Fibroblast of skin of back (primary cell): ENCODE measurements at regions not wholly inside any gene's neighbourhood (a gene's known extent, or its start where the extent isn't known, plus 50 kb on each side); places are given as distances from the start of the nearest gene placed in this dataset.
"Not testable (repeated sequence)": the region's sequence is repeated elsewhere in the genome, so short reads cannot be mapped to it uniquely, and the experiment has no call there.

ENCODE experiments used
- DNase-seq: peaks from one replicate; pipeline ENCODE4 v3.0.0-alpha.2; 2013

DNA sequence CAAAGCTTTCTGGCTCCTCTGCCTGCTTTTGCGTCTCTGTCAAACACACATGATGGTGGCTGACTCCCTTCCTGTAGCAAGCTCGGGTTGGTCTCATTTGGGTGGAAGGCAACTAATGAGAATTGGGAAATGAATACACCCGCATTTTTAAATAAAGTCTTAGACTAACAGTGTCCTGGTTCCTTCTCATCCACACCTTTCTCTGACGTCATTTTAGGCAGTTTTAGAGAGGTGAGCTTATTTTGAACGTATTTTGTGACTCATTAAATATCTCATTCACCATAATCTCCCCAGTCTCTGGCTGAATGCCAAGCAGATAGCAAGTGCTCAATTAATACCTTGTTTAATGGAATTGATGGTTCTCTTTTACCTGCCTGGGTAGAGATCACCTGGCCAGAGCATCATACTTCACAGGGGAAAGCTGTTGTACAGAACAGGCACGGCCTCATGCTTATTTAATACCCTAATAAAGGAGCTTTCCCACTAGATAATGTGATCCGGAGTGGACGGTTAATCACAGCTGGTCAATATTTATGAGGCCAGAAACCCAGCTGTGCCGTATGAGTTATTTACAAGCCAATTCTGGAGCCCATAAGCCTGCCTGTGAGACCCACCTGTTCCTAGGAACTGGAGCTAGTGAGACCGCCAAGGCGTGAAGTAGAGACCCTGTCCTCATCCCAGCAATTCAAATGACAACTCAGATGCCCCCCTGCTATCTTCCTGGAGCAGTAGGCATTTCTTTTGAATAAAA lies 149.7 kb upstream of the PROK2 start:
- no peak for DNase-seq

DNA sequence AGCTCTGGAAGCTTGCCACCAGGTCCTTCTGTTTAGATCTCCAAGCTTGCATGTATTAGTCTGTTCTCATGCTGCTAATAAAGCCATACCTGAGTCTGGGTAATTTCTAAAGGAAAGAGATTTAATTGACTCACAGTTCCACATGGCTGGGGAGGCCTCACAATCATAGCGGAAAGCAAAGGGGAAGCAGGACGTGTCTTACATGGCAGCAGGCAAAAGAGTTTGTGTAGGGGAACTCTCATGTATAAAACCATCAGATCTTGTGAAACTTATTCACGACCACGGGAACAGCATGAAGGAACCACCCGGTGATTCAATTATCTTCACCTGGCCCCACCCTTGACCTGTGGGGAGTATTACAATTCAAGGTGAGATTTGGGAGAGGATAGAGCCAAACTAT lies 147.0 kb upstream of the PROK2 start:
- DNase-seq: no peak

GRCh38 chr3:71930056-71930991 lies 145.4 kb upstream of the PROK2 start:
- DNase-seq: peak; percentile 58

DNA sequence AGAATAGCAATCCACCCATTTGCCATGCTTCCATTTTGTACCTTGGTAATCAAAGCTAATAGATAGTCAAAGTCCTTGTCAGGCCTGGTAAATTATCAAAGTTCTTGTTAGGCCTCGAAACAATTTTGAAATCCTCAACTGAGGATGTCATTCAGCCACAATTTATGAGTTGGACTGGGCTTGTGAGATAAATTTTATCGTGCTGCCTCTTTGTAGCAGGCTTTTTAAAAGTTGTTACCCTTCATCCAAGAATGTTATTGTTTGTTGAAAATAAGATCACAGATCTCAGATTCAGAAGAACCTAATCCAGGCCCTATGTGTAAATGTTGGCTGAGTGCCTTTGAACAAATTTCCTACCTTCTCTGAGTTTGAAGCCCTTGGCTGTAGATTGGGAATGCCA lies 143.3 kb upstream of the PROK2 start:
- no peak for DNase-seq

DNA sequence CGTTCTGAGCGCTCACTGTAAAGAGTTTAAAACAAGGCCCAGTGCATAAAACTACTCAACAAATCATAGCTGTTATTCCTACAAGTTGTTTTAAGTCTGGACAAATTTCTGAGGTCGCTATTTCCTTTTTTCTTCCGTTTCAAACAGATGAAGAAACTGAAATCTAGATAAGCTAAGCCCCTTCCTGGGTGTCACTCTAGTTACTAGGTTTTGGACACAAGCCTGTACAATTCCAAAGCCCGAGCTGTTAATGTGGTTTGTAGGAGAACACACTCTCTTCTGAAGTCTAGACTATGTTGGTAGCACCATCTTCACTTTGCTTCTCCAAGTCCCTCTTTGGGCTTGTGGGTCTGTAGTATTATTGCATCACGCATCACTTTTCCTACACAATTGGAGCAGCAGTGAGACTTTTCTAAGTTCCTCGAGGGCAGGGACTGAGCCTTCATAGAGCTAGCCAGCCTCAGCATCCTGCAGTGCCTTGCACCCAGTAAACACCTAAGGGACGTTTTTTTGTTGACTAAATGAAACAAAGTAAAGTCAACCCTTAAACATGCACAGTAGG lies 142.6 kb upstream of the PROK2 start:
- no peak for DNase-seq

DNA sequence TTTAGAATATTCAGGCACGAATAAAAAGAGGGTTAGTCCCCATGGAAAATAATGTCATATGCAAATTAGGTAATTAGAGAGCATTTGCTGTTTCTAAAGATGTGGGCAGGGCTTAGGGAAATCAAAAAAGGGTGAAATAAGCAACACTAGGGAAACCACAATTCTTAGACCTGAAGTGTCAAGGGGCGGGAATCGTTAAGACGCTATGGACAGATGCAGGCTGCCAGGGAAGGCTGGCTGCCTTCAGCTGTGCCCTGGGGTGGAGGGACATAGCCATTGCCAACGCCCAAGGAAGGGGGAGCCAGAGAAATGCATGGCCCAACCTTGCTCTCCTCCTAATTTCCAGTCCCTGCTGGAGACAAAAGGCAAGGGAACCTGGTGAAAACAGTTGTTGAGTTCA lies 141.7 kb upstream of the PROK2 start:
- no peak for DNase-seq

GRCh38 chr3:71926262-71926600 lies 141.3 kb upstream of the PROK2 start:
- DNase-seq: no peak

GRCh38 chr3:71925511-71926261 lies 140.7 kb upstream of the PROK2 start:
- not testable (repeated sequence) for DNase-seq

DNA sequence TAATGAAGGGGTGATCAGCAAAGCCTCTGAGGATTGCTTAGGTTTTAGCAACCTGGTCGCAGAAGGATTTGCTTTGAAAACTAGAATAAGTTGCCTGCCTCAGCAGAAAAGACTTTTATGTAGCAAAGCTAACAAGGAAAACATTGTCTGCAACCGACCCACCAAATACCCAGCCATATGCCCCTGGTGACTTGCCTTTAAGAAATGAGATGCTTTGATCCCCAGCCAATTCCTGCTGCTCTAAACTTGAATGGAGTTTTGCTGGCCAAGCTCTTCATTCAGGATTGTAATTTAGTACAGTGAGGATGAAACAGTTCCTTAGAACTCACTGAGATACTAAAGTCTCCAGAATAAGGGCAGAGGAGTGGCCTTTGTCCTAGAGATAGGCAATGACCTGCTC lies 139.8 kb upstream of the PROK2 start:
- no peak for DNase-seq

DNA sequence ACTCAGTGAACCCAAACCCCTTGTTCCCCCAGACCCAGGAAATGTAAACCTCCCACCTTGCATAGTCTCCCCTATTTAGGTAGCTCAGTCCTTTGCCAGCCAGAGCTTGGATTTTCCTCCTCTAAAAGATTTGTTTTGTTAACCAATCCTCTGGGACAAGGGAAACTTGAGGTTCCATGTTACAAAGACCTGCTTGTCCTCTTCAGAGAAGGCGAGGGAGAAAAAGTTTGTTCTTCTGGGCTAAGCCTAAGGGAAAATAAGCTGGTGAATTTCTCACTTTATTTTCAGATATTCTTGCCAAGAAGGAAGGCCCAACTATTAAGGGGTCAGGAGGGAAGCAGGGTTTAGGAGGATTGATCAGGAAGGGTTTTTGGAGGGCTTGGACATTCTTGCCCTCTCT lies 136.1 kb upstream of the PROK2 start:
- no peak for DNase-seq

DNA sequence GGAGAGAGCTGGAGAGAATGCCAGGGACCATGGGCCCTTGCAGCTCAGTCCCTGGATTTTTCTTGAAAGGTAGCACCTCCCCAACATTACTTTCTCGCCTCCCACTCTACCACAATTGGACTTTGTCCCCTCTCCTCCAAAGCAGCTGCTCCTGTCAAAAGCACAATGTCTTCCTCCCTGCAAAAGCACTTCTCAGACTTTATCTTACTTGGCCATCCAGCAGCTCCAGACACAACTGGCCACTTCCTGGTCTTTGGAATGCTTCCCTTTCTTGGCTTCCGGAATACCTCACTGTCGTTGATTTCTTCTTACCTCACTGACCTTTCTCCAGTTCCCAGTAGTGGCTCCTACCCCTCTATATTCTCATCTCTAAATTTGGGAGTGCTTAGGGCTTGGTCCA lies 134.6 kb upstream of the PROK2 start:
- no peak for DNase-seq

GRCh38 chr3:71917545-71917944 lies 132.6 kb upstream of the PROK2 start:
- DNase-seq: no peak

DNA sequence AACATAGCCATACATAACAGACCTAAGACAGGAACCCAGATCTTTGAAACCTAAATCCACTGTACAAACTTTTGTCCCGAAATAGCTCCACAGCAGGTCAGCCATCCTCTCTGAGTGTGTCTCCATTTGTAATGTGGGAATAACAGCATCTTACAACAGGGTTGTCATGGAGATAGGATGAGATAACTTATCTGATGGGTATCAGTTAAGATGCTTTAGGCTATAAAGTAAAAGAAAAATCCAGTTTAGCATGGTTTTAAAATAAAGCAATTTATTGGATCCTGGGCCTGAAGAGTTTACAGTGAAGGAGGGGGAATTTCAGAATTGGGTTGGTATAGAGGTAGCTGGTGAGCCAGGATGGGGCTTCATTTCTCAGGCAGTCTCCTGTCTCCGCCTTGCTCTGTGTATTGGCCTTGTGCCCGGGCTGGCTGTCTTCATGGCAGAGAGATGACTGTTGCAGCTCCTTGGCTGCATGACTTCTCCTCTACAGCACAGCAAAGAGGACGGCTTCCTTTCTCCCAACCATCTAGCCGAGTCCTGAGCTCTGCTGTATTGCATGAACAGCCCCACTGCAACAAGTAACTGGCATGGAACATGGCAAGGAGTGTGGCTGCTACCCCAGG lies 131.9 kb upstream of the PROK2 start:
- DNase-seq: peak; percentile 48

DNA sequence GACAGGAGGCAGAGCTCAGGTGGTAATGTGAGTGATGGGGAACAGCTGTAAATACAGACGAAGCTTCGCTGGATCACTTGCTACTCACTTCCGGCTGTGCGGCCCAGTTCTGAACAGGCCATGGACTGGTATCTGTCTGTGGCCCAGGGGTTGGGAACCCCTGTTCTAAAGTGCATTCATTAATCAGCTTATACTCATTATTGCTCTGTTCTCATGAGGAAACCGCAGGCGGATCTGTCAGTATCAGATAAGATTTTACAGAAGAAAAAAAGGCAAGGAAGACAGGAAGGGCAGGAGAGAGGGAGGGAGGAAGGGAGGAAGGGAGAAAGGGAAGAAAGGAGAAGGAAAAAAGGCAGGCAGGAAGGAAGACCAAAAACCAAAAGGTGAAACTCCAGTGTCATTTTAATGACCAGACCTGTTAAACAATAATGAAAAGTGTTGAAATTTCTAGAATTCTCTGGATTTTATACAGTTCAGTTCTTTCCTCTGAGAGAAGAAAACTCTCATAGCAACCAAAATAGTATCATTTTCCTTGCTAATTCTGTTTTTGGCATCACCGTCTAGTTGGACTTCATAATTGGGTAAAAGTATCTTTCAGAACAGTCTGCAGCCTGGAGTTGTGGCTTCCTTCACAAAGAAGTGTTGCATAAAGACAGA lies 128.0 kb upstream of the PROK2 start:
- no peak for DNase-seq

DNA sequence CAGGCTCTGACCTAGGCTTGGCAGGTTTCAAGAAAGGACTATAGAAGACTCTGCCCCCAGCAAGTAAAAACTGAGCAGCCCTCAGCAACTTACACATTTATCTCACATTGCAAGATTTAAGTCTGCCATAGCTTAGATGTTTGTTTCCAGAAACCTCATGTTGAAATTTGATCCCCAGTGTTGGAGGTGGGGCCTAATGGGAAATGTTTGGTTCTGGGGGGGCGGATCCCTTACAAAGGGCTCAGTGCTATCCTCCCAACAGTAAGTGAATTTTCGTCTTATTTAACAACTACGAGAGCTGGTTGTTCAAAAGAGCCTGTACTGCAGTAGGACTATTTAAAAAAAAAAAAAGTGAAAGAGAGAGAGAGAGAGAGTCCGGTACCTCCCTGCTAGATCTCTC lies 125.2 kb upstream of the PROK2 start:
- DNase-seq: no peak

DNA sequence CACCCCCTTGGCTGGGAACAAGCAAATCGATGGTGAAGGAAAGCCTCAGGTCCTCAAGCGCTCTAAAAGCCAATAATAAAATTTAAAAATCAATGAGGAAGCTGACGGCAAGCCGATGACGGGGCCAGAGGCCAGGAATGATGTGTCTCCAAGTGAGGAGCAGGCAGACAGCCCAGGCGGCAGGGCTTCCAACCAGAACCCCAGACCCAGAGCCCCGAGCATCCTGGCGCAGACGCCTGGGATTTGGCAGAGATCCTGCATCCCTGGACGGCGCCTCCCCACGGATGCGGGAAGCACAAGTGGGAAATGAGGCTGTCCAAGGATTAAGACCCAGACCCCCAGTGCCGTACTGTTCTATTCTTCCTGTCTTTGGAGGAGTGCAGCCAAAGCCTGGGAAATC lies 123.0 kb upstream of the PROK2 start:
- no peak for DNase-seq

GRCh38 chr3:71906976-71907375 lies 122.0 kb upstream of the PROK2 start:
- DNase-seq: no peak

GRCh38 chr3:71905426-71905825 lies 120.5 kb upstream of the PROK2 start:
- DNase-seq: no peak

- DNase-seq: no peak
These were observed 119.0 kb upstream of the PROK2 start for GRCh38 chr3:71903936-71904335.

DNA sequence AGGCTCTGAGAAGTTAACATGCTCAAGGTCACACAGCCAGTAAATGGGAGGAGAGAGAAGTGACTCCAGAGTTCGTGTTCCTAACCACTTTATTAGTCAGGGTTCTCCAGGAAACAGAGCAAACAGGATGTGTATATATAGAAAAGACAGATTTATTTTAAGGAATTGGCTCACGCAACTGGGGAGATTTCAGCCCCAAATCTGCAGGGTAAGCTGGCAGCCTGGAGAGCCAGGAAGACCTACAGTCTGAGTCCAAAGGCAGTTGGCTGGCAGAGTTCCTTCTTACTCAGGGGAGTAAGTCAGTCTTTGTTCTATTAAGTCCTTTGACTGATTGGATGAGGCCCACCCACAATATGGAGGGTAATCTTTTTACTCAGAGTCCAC lies 118.2 kb upstream of the PROK2 start:
- no peak for DNase-seq

DNA sequence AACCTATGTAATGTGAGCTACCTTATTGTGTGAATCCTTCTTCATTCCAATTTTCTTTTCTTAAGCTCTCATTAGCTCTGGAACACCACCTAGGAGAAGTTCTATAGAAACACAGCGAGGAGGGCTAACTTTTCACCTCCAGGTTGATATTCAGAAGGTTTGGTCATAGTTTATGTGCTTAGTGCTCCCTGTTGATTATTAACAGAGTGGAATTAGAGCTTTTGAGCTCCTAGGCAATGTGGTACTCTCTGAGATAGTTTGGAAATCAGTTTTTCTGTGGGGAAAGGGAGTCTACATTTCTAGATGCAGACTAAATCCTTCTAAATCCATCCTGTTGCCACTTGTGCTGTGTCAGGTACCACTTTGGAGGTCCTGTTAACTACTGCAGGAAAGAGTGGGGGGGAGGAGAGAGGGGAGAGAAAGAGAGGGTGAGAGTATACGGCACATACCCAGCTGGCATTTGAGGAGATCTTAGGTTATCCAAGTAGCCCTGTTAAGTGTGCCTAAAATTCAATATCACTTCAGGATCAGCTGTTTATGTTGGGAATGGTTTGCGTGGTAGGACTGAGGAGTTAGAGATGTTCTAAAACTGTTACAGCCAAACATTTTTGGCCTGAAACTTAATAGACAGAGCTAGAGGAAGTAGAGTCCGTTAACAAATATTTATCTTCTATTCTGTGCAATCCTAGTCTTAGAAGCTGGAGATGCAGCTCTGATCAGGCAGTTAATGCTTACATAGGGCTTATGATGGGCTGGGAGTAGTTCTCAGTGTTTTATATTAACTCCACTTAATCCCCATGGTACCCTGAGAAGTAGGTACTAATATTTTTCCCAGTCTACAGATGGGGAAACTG lies 117.5 kb upstream of the PROK2 start:
- DNase-seq: no peak
